B cell (primary cell): ENCODE measurements at regions not wholly inside any gene's neighbourhood (a gene's known extent, or its start where the extent isn't known, plus 50 kb on each side); places are given as distances from the start of the nearest gene placed in this dataset.

Experiments
- ATAC-seq: fragments of 200-7000 bp; cut with Tn5 transposase; one replicate; pipeline ENCODE4 v1.10.0; 2021; ENCODE audit warnings: low read depth, mild to moderate bottlenecking, moderate number of reproducible peaks, moderate library complexity
- CTCF ChIA-PET: fragments of 350-600 bp; sonication (Branson Sonifier 250); formaldehyde crosslinking; loops from one replicate; lab custom pipeline; 2021; ENCODE audit warnings: antibody characterized with exemption, inconsistent platforms; lab: Charles Lee
- POLR2A ChIA-PET: fragments of 350-600 bp; sonication (Branson Sonifier 250); formaldehyde crosslinking; loops from one replicate; lab custom pipeline; 2021; ENCODE audit warnings: antibody characterized with exemption; lab: Charles Lee
- DNase-seq: peaks from one replicate; pipeline ENCODE4 v3.0.0; 2013
- H2AFZ ChIP-seq: 2 replicates; pipeline ENCODE4 v1.6.1; 2012; ENCODE audit warnings: mild to moderate bottlenecking, low read depth, low read length; ENCODE audit not compliant: insufficient read depth, poor library complexity, severe bottlenecking
- H3K27ac ChIP-seq, 2 donors: 1 replicate in 1 of 2; 2 replicates in 1 of 2; pipeline ENCODE4 v1.5.1; 2012 to 2013; ENCODE audit warnings: low read length in 2 of 2, mild to moderate bottlenecking in 2 of 2, moderate library complexity in 1 of 2
- H3K27me3 ChIP-seq, 4 experiments: fragments of 200-600 bp in 1 of 4; sonication (generic) in 1 of 4; replicated peaks in 1 of 4; 1 replicate in 2 of 4; 2 replicates in 2 of 4; pipeline versions ENCODE4 v1.6.1 to v1.7.0; 2013 to 2016; ENCODE audit warnings: low read length in 3 of 4, mild to moderate bottlenecking in 2 of 4, mixed read lengths in 1 of 4, moderate library complexity in 1 of 4; ENCODE audit not compliant: insufficient read depth in 4 of 4, control insufficient read depth in 3 of 4; ENCODE audit errors: control extremely low read depth in 1 of 4
- H3K36me3 ChIP-seq, 2 experiments: replicated peaks in 1 of 2; 1 replicate in 1 of 2; 2 replicates in 1 of 2; pipeline versions ENCODE4 v1.6.1 to v1.7.1; 2013; ENCODE audit warnings: low read length in 1 of 2; ENCODE audit not compliant: insufficient read depth in 2 of 2, control insufficient read depth in 1 of 2; ENCODE audit errors: control extremely low read depth in 1 of 2, extremely low read depth in 1 of 2
- H3K4me1 ChIP-seq, 2 donors: fragments of 200-600 bp in 1 of 2; sonication (generic) in 1 of 2; 1 replicate in 1 of 2; 2 replicates in 1 of 2; pipeline versions ENCODE4 v1.5.1 to v1.6.1; 2013 to 2017; ENCODE audit warnings: low read length in 2 of 2; ENCODE audit not compliant: control insufficient read depth in 2 of 2, insufficient read depth in 2 of 2
- H3K4me2 ChIP-seq: replicated peaks from 2 replicates; pipeline ENCODE3; 2012; ENCODE audit warnings: mild to moderate bottlenecking, low read depth, low read length; ENCODE audit not compliant: poor library complexity, severe bottlenecking
- H3K4me3 ChIP-seq, 5 experiments: fragments of 200-600 bp in 1 of 5; sonication (generic) in 1 of 5; 1 replicate in 3 of 5; 2 replicates in 2 of 5; pipeline versions ENCODE4 v1.5.1 to v1.7.0; 2011 to 2016; ENCODE audit warnings: low read length in 4 of 5, mild to moderate bottlenecking in 4 of 5, low read depth in 2 of 5, control low read depth in 1 of 5, moderate library complexity in 1 of 5; ENCODE audit not compliant: insufficient read depth in 1 of 5; ENCODE audit errors: control extremely low read depth in 1 of 5, extremely low read depth in 1 of 5
- H3K79me2 ChIP-seq: fragments of 200-600 bp; sonication (generic); one replicate; pipeline ENCODE4 v1.6.0; 2016; ENCODE audit warnings: low read length; ENCODE audit not compliant: control insufficient read depth, insufficient read depth
- H3K9ac ChIP-seq: fragments of 200-600 bp; sonication (generic); 2 replicates; pipeline ENCODE4 v1.6.1; 2017; ENCODE audit warnings: mild to moderate bottlenecking, low read length, moderate library complexity
- H3K9me3 ChIP-seq, 3 donors: one replicate each; pipeline versions ENCODE4 v1.6.1 to v1.7.1; 2013; ENCODE audit warnings: low read length in 2 of 3; ENCODE audit not compliant: control insufficient read depth in 2 of 3, insufficient read depth in 1 of 3; ENCODE audit errors: control extremely low read depth in 1 of 3
- H4K20me1 ChIP-seq: 2 replicates; pipeline ENCODE4 v1.6.0; 2012; ENCODE audit warnings: mild to moderate bottlenecking, low read length; ENCODE audit not compliant: insufficient read depth, control insufficient read depth, poor library complexity, severe bottlenecking
- H3K27ac Mint-ChIP-seq: one replicate; pipeline ENCODE4 v1.8.0; 2021; ENCODE audit warnings: mixed read lengths
- H3K27me3 Mint-ChIP-seq: one replicate; pipeline ENCODE4 v1.8.0; 2021; ENCODE audit warnings: mixed read lengths
- H3K4me1 Mint-ChIP-seq: one replicate; pipeline ENCODE4 v1.8.0; 2021; ENCODE audit warnings: mixed read lengths
- H3K4me3 Mint-ChIP-seq: one replicate; pipeline ENCODE4 v1.8.0; 2021; ENCODE audit warnings: mixed read lengths
- H3K9me3 Mint-ChIP-seq: one replicate; pipeline ENCODE4 v1.8.0; 2022; ENCODE audit warnings: mixed read lengths; ENCODE audit not compliant: insufficient read depth
- CTCF ChIP-seq: fragments of 200-600 bp; IDR thresholded peaks from one replicate; pipeline ENCODE4 v1.8.0; 2022; ENCODE audit warnings: antibody characterized with exemption, mild to moderate bottlenecking
- EZH2 ChIP-seq: IDR thresholded peaks from 2 replicates; pipeline ENCODE4 v1.6.1; 2012; ENCODE audit warnings: borderline replicate concordance, low read depth, mild to moderate bottlenecking, moderate library complexity, low read length; ENCODE audit not compliant: insufficient read depth, poor library complexity, severe bottlenecking
- WGBS: methylation state at CpG from one replicate; pipeline ENCODE4 v1.1.5; 2013; ENCODE audit warnings: missing lambda C conversion rate; ENCODE audit not compliant: insufficient coverage; 5-methylcytosine and 5-hydroxymethylcytosine counted together
- intact Hi-C: fragments of 100-400 bp; cut with micrococcal nuclease; formaldehyde crosslinking; loops from one replicate; pipeline ENCODE4 v1.10.0; 2022

DNA sequence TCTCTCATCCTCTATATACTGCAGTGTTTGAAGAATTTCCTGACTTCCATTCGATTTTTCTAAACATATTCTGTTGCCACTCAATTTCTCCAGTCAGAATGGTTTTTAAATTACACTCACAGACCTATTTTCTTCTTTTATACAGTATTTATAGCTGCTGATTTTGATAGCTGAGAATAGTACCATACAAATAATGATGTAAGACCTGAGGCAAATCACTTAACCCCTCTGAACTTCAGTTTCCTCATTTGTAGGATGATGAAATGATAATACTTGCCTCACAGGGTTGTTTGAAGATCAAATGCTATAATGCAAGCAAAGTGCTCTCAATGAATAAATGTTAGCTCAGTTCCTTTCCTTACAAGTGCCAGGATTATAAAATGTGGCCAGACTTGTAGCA is 241.8 kb downstream of the CPS1 start:
- no peak for TF ChIP-seq EZH2
- TF ChIP-seq CTCF: no peak
- H3K27ac Mint-ChIP-seq: no peak overlapping the region
- no CpG with 5 or more reads among the region's 1 CpG for WGBS

GRCh38 chr2:210814251-210815025 is 258.0 kb downstream of the CPS1 start:
- no peak overlapping the region for H2AFZ ChIP-seq
- no peaks in the 10 kb centered on the region for H3K36me3 ChIP-seq
- no peak overlapping the region for H3K4me3 Mint-ChIP-seq
- H3K9ac ChIP-seq: no peak overlapping the region
- H3K27ac Mint-ChIP-seq: no peak overlapping the region
- no peaks in the 10 kb centered on the region for H3K4me1 Mint-ChIP-seq
- ChIA-PET CTCF (no interaction called here), POLR2A (no interaction called here)
- H3K27me3 ChIP-seq: no peaks in the 10 kb centered on the region
- no CpG with 5 or more reads among the region's 1 CpG for WGBS
- no peak overlapping the region for H3K27ac ChIP-seq
- H3K4me1 ChIP-seq: no peaks in the 10 kb centered on the region
- TF ChIP-seq CTCF (no peak), EZH2 (no peak)
- H4K20me1 ChIP-seq: no peaks in the 10 kb centered on the region
- H3K27me3 Mint-ChIP-seq: no peaks in the 10 kb centered on the region
- no peak overlapping the region for H3K4me3 ChIP-seq
- H3K9me3 Mint-ChIP-seq: no peaks in the 10 kb centered on the region
- H3K9me3 ChIP-seq: no peaks in the 10 kb centered on the region
- no peak for ATAC-seq
- no peak overlapping the region for H3K4me2 ChIP-seq
- no peaks in the 10 kb centered on the region for H3K79me2 ChIP-seq
- intact Hi-C loops: no loop called here
- DNase-seq: no peak

More for the DNA sequence above, 241.8 kb downstream of the CPS1 start:
- H3K4me1 ChIP-seq: no peaks in the 10 kb centered on the region
- H3K4me2 ChIP-seq: no peak overlapping the region
- H3K79me2 ChIP-seq: no peaks in the 10 kb centered on the region
- Mint-ChIP-seq H3K4me1 (no peaks in the 10 kb centered on the region), H3K9me3 (no peaks in the 10 kb centered on the region), H3K27me3 (no peaks in the 10 kb centered on the region), H3K4me3 (no peak overlapping the region)
- H4K20me1 ChIP-seq: no peaks in the 10 kb centered on the region
- H3K27ac ChIP-seq: no peak overlapping the region
- H3K4me3 ChIP-seq: no peak overlapping the region
- ChIA-PET CTCF (no interaction called here), POLR2A (no interaction called here)
- DNase-seq (no peak), ATAC-seq (no peak)
- intact Hi-C loops: no loop called here
- no peaks in the 10 kb centered on the region for H3K9me3 ChIP-seq
- no peak overlapping the region for H2AFZ ChIP-seq
- H3K36me3 ChIP-seq: no peaks in the 10 kb centered on the region
- no peak overlapping the region for H3K9ac ChIP-seq
- H3K27me3 ChIP-seq: no peaks in the 10 kb centered on the region
